NCI-H446 treated with DMSO at 0.1 percent for 48 hours (cell line): ENCODE measurements at regions not wholly inside any gene's neighbourhood (a gene's known extent, or its start where the extent isn't known, plus 50 kb on each side); places are given as distances from the start of the nearest gene placed in this dataset.
A peak's percentile ranks its signal among the peaks of the same experiment; 100 is the strongest.
"Not testable (repeated sequence)": the region's sequence is repeated elsewhere in the genome, so short reads cannot be mapped to it uniquely, and the experiment has no call there.

Experiments
- DNase-seq: peaks from one replicate; lab custom pipeline; 2025; lab: John Stamatoyannopoulos, UW

DNA sequence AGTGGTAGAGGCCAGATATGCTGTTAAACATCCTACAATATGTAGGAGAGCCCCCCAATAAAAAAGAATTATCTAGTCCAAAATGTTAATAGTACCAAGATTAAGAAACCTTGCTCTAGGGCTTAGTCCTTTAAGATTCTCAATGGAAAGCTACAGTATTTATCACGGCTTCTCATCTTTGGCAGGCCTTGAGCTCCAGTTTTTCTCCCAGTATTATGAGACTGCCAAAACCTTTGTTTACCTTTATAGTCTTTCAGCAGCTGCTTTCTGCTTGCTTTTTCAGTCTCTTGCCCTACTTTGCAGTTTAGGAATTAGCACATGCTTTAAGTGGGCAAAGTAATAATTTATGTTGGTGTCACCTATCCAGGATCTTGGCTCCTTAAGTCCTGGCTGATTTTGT, 59.7 kb downstream of the NHLRC1 start:
- peak; percentile 83 for DNase-seq

DNA sequence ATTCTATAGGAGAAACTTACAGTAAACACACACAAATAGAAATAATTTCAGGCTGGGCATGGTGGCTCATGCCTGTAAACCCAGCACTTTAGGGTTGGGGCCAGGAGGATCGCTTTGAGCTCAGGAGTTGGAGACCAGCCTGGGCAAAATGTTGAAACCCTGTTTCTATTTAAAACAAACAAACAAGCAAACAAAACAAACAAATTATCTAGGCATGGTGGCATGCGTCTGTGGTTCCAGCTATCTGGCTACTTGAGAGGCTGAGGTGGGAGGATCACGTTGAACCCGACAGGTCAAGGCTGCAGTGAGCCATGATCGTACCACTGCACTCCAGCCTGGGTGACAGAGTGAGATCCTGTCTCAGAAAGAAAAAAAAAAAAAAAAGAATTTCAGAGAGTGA, 64.0 kb downstream of the NHLRC1 start:
- DNase-seq = no peak

DNA sequence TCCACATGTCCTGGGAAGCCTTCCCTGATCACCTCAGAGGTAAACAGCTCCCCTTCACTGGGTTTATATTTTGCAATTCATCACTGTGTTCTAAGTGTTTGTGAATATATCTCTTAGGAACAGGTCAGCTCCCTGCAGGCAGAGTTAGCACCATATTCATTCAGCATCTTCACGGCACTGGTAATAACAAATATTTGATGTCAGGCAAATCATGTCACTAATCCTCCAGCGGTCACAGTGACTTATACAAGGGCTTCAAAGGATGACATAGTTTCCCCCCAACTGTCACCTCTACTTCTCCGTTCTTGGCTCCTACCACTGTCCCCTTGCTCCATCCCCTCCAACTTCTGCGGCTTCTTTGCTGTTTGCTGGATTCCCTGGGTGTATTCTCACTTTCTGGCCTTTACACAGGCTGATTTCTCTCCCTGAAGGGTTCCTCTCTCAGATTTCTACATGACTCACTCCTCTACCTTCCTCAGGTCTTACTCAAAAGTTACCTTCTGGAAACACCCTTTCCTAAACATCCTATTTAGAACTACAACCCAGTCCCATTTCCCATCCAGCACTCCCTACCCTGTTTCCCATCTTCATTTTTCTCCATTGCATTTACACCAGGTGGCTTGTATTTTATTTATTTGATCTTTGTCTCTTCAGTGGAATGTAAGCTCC, 66.6 kb downstream of the NHLRC1 start:
- DNase-seq = no peak

DNA sequence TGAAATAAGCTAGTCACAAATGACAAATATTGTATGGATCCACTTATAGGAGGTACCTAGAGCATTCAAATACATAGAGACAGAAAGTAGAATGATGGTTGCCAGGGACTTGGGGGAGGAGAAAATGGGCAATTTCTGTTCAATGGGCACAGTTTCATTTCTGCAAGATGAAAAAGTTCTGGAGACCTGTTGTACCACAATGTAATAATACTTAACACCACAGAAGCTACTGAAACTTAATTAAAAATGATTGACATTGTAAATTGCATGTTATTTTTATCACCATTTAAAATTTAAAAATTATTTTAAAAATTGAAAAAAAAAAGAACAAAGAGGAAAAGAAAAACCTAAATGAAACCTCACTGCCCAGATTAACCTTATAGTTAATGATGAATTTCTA, 67.4 kb downstream of the NHLRC1 start:
- DNase-seq = no peak

DNA sequence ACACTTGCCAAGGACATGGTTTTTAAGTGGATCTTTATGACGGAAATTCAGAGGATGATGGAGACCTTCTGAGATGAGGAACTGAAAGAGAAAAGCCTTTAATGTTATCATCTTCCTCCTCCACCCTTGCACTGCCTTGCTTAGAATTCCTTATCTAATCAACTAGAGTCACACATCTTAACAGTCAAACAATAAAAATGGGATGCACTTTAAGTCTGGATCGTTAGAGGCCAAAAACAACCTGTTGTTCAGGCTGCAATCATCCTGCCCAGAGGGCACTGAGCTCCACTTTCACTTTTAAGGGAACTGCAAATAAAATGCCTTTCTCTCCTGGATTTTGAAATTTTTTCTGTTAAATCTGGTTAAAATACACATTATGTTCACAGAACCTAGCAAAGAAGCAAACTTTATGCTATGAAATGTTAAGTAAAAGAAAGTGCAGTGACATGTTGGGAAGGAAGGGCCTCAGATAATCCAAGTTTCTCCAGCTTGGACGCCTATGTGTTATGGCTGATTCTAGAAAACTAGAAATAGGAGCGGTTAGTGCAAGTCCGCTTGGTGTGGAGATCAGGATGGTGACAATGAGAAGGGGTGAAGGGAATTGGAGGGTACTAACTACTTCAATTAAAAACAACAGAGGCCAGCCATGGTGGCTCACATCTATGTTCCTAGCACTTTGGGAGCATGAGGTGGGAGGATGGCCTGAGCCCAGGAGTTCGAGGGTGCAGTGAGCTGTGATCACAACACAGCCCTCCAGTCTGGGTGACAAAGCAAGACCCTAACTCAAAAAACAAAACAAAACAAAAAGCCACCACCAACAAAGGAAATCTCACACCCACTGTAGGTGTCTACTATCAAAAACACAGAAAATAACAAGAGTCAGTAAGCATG, 66.4 kb upstream of the KIF13A start:
- DNase-seq = no peak

DNA sequence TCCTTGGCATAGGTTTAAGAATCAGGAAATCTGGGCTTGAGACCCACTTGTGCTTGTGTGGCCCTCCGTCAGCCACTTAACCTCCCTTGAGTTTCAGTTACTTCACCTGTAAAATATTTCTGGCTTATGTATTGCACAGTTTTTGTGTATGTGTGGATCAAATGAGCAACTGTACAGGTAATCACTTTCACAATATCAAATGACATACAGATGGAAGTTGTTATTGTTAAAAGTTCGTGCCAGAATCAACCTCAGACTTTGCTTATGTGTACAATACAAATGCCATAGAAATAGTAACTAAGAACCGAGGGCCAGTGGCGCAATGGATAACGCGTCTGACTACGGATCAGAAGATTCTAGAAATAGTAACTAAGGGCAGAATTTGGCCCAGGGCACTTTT, 65.6 kb upstream of the KIF13A start:
- no peak for DNase-seq

DNA sequence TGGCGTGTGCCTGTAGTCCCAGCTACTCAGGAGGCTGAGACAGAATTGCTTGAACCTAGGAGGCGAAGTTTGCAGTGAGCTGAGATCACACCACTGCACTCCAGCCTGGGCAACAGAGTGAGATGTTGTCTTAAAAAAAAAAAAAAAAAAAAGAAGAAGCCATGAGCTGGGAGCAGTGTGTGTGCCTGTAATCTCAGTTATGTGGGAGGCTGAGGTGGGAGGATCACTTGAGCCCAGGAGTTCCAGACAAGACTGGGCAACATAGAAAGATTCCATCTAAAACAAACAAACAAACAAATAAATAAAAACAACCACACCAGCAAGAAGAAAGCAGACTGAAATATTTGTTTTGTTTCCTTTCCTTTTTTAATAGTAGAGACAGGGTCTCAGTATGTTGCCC, 62.2 kb upstream of the KIF13A start:
- no peak for DNase-seq

DNA sequence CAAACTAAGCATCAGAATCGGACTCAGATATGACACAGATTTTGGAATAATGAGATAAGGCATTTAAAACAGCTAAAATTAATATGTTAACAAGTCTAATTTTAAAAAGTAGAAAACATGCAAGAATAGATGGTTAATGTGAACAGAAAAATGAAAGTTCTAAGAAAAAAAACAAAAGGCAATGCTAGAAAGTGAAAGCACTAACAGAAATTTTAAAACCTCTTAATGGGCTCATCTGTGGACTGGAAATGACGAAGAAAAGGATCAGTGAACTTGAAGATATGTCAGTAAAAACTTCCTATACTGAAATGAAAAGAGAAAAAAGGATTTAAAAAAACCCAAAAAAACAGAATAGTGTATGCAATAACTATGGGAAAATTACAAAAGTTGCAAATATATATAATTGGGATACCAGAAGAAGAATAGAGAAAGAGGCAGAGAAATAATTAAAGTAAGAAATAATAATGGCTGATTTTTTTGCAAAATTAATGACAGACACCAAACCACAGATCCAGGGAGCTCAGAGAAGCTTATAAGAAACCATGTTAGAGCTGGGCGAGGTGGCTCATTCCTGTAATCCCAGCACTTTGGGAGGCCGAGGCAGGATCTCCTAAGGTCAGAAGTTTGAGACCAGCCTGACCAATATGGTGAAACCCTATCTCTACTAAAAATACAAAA, 61.7 kb upstream of the KIF13A start:
- DNase-seq = no peak

DNA sequence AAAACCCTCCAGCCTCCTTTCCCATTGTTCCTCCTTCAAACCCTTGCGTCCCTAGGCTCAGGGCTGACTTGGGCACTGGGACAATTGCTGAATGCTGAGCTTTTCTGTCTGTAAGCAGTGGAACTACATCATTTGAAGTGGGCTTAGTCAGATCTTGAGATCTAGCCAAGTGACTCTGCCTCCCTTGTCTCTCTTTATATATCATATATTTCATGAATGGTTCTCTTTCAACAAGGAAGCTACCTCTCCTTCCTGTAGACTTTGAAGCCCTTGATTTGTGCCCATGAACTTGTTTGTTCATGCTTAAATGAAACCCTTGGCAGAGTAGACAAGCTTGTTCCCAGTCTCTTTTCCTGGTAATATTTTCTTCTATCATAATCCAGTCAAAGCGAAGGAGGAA, 60.0 kb upstream of the KIF13A start:
- DNase-seq = no peak

DNA sequence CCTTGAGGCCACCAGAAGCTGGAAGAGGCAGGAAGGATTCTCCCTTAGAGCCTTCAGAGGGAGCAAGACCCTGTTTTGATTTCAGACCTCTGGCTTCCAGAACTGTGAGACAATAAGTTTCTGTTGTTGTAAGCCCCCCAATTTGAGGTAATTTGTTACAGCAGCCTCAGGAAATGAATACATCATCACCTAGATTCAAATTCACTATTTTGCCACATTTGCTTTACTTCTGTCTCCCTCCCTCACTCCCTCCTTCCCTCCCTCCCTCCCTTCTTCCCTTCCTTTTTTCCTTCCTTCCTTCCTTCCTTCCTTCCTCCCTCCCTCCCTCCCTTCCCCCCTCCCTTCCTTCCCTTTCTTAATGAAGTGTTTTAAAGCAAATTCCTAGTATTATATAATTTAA, 58.1 kb upstream of the KIF13A start:
- DNase-seq = no peak

DNA sequence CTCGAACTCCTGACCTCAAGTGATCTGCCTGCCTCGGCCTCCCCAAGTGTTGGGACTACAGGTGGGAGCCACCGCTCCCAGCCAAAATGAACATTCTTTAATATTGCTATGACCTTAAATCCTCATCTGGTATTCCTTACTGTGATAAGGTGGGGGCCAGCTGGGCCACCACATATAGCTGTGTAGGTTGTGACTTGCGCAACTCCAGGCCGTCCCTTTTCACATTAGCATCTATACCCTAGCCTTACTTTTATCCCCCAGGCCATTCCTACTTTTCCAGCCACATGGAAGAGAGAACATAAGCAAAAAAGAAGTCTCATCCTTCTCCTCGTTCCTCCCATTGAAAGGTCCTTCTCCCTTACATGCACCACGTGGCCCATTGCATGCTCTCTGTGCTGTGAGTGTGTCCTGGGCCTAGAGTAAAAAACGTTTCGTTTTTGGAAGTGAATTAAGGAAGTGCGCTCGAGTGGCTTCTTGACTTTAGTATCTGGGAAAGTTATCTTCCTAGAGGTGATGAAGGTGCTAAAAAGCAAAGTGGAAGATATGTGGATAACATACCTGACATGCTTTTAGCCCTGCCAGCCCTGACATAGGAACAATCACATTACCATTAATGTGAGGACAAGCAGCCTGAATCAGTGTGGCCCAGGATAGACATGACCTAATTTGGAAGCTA, 56.8 kb upstream of the KIF13A start:
- DNase-seq = no peak

DNA sequence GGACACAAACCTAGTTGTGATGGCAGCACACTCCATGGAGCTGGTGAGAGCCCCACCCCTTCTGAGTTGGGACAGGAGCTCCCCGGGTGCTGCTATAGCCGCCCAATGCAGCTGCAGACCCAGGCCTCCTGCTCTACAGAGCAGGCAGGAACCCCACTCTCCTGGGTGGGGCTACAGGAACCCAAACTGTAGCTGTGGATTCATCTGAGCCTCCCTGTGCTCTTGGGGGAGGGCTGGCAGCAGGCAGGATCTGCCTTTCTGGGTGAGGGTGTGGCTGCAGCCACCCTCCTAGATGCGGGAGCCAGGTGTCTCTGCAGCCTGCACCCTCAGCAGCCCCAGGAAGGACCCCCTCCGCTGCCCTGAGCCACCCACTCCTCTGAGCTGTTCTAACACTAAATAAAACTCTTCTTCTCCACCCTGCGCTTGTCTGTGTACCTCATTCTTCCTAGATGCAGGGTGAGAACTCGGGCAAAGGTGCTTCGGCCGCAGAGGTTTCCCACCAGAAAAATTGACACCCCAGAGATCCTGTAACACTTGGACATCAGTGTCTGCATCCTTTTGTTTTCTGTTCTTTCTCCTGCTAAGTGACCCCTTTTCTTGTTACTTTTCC, 55.2 kb upstream of the KIF13A start:
- DNase-seq = no peak

DNA sequence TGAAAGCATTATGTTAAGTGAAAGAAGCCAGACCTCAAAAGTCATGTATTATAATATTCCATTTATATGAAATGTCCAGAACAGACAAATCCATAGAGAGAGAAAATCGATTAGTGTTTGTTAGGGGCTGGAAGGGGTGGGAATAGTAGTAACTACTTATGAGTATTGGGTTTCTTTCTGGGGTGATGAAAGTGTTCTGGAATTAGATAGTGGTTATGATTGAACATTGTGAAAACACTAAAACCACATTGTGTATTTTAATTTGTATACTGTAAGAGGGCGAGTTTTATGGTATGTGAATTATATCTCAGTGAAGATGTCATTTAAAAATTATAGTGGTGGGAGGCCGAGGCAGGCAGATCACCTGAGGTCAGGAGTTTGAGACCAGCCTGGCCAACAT, 52.0 kb upstream of the KIF13A start:
- no peak for DNase-seq

DNA sequence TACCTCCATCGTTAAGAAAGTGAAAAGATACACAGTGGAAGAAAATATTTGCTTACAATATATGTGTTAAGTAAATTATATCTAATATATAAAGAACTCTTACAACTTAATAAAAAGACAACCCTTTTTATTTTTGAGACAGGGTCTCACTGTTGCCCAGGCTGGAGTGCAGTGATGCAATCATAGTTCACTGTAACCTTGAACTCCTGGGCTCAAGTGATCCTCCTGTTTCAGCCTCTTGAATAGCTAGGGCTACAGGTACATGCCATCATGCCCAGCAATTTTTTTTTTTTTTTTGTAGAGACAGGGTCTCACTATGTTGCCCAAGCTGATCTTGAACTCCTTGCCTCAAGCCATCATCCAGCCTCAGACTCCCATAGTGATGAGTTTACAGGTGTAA, 50.8 kb upstream of the KIF13A start:
- not testable (repeated sequence) for DNase-seq
